Esophagus muscularis mucosa (tissue), 4 donors: ENCODE measurements at regions not wholly inside any gene's neighbourhood (a gene's known extent, or its start where the extent isn't known, plus 50 kb on each side); places are given as distances from the start of the nearest gene placed in this dataset.

Source experiments
- DNase-seq: peaks from one replicate; pipeline ENCODE4 v3.0.0-alpha.2; 2017; ENCODE audit errors: extremely low spot score
- H3K27ac ChIP-seq, 4 donors: fragments of 200-600 bp; sonication (generic); replicated peaks in 1 of 4; 1 replicate in 3 of 4; 2 replicates in 1 of 4; pipeline ENCODE4 v1.5.1; 2016 to 2019; ENCODE audit warnings: mild to moderate bottlenecking in 1 of 4
- H3K27me3 ChIP-seq, 4 donors: fragments of 200-600 bp; sonication (generic); one replicate each; pipeline versions ENCODE4 v1.5.1 to v1.6.0; 2016 to 2019
- H3K36me3 ChIP-seq, 4 donors: fragments of 200-600 bp; sonication (generic); one replicate each; pipeline ENCODE4 v1.5.1; 2016 to 2019
- H3K4me1 ChIP-seq, 4 donors: fragments of 200-600 bp; sonication (generic); one replicate each; pipeline ENCODE4 v1.5.1; 2016 to 2019
- H3K4me3 ChIP-seq, 4 donors: fragments of 200-600 bp; sonication (generic); 1 replicate in 2 of 4; 2 replicates in 2 of 4; pipeline ENCODE4 v1.5.1; 2016 to 2019; ENCODE audit warnings: mild to moderate bottlenecking in 4 of 4, moderate library complexity in 1 of 4
- H3K9me3 ChIP-seq, 4 donors: fragments of 200-600 bp; sonication (generic); 1 replicate in 3 of 4; 2 replicates in 1 of 4; pipeline ENCODE4 v1.5.1; 2016 to 2019
- CTCF ChIP-seq, 3 experiments: fragments of 200-600 bp in 2 of 3; fragments of 450-650 bp in 1 of 3; sonication (generic) in 2 of 3; IDR thresholded peaks; one replicate each; pipeline ENCODE4 v1.5.1; 2017 to 2019; ENCODE audit warnings: antibody characterized with exemption in 3 of 3, mild to moderate bottlenecking in 2 of 3, moderate library complexity in 1 of 3
- EP300 ChIP-seq: sonication (generic); formaldehyde crosslinking; IDR thresholded peaks from one replicate; pipeline ENCODE4 v1.6.1; 2017; ENCODE audit warnings: antibody characterized with exemption
- POLR2A ChIP-seq: fragments of 450-650 bp; IDR thresholded peaks from one replicate; pipeline ENCODE4 v1.6.1; 2017; ENCODE audit warnings: antibody characterized with exemption, moderate library complexity, mild to moderate bottlenecking, low read depth
- POLR2AphosphoS5 ChIP-seq, 2 donors: sonication (generic); formaldehyde crosslinking; IDR thresholded peaks; one replicate each; pipeline ENCODE4 v1.6.1; 2017; ENCODE audit warnings: antibody characterized with exemption in 2 of 2
- WGBS: methylation state at CpG from one replicate; pipeline ENCODE4 v1.1.5; 2018; 5-methylcytosine and 5-hydroxymethylcytosine counted together
- intact Hi-C: fragments of 100-400 bp; cut with DNase I; formaldehyde crosslinking; loops from one replicate; pipeline ENCODE4 v1.15.1; 2023

- H3K36me3 ChIP-seq, result no peaks in the 10 kb centered on the region
- no peak overlapping the region for H3K27ac ChIP-seq
- no peaks in the 10 kb centered on the region for H3K27me3 ChIP-seq
- intact Hi-C loops, result no loop called here
- peaks cover 12 to 25% (median 14%) of the 10 kb centered on the region in 4 donors for H3K4me1 ChIP-seq
- TF ChIP-seq CTCF (IDR thresholded peaks at IDR 0.05), result no peak
- TF ChIP-seq EP300, result no peak
- no peak for TF ChIP-seq POLR2A
- no peak for TF ChIP-seq POLR2AphosphoS5 (IDR thresholded peaks at IDR 0.05)
- no peak overlapping the region for H3K4me3 ChIP-seq
- no peak for DNase-seq
- 69% methylated on average over 5 of the region's 5 CpGs for WGBS
- no peaks in the 10 kb centered on the region for H3K9me3 ChIP-seq
Measured at GRCh38 chr2:217222309-217222910, 362.5 kb upstream of the TNP1 start.

- DNase-seq, result no peak
- no peak for TF ChIP-seq EP300
- no peak overlapping the region for H3K27ac ChIP-seq
- H3K9me3 ChIP-seq, result no peaks in the 10 kb centered on the region
- intact Hi-C loops, result no loop called here
- H3K36me3 ChIP-seq, result no peaks in the 10 kb centered on the region
- H3K27me3 ChIP-seq, result no peaks in the 10 kb centered on the region
- H3K4me3 ChIP-seq, result no peak overlapping the region
- 78% methylated on average over 5 of the region's 5 CpGs for WGBS
- peaks cover 12 to 25% (median 14%) of the 10 kb centered on the region in 4 donors for H3K4me1 ChIP-seq
Measured at GRCh38 chr2:217220228-217221013, 360.6 kb upstream of the TNP1 start.

GRCh38 chr2:217219164-217219520, 359.3 kb upstream of the TNP1 start:
- intact Hi-C loops, result no loop called here
- H3K27ac ChIP-seq, result no peak overlapping the region
- no peaks in the 10 kb centered on the region for H3K36me3 ChIP-seq
- 80% methylated on average over 2 of the region's 2 CpGs for WGBS
- H3K9me3 ChIP-seq, result no peaks in the 10 kb centered on the region
- no peak for DNase-seq
- TF ChIP-seq CTCF (IDR thresholded peaks at IDR 0.05), result no peak
- no peak for TF ChIP-seq POLR2A
- no peak for TF ChIP-seq POLR2AphosphoS5 (IDR thresholded peaks at IDR 0.05)
- no peak for TF ChIP-seq EP300
- H3K4me1 ChIP-seq, result peaks cover 12 to 25% (median 14%) of the 10 kb centered on the region in 4 donors
- no peaks in the 10 kb centered on the region for H3K27me3 ChIP-seq
- no peak overlapping the region for H3K4me3 ChIP-seq

GRCh38 chr2:217218269-217219163, 358.7 kb upstream of the TNP1 start:
- TF ChIP-seq EP300 (no peak), POLR2AphosphoS5 (IDR thresholded peaks at IDR 0.05) (no peak), CTCF (IDR thresholded peaks at IDR 0.05) (no peak), POLR2A (no peak)
- intact Hi-C loops, result no loop called here
- WGBS, result 83% methylated on average over 5 of the region's 5 CpGs

GRCh38 chr2:217216982-217217381, 357.1 kb upstream of the TNP1 start:
- Histone ChIP-seq H3K4me3 (no peak overlapping the region), H3K9me3 (no peaks in the 10 kb centered on the region), H3K4me1 (peaks cover 0 to 11% (median 9%) of the 10 kb centered on the region in 4 donors), H3K36me3 (no peaks in the 10 kb centered on the region), H3K27ac (no peak overlapping the region), H3K27me3 (no peaks in the 10 kb centered on the region)
- TF ChIP-seq POLR2A (no peak), EP300 (no peak), CTCF (IDR thresholded peaks at IDR 0.05) (no peak), POLR2AphosphoS5 (IDR thresholded peaks at IDR 0.05) (no peak)
- 89% methylated on average over 2 of the region's 2 CpGs for WGBS
- intact Hi-C loops, result no loop called here
- DNase-seq, result no peak

More at GRCh38 chr2:217218269-217219163, 358.7 kb upstream of the TNP1 start:
- Histone ChIP-seq H3K36me3 (no peaks in the 10 kb centered on the region), H3K27me3 (no peaks in the 10 kb centered on the region), H3K4me3 (no peak overlapping the region), H3K9me3 (no peaks in the 10 kb centered on the region), H3K4me1 (peaks cover 8 to 22% (median 12%) of the 10 kb centered on the region in 4 donors), H3K27ac (no peak overlapping the region)
- no peak for DNase-seq
